A673 (cell line): ENCODE measurements at regions not wholly inside any gene's neighbourhood (a gene's known extent, or its start where the extent isn't known, plus 50 kb on each side); places are given as distances from the start of the nearest gene placed in this dataset.

Experiments used
- BruUV-seq: library from RNA; stranded (reverse); fragments of 400-500 nt; replicated peaks from 2 replicates; lab custom pipeline; 2021; lab: Mats Ljungman, UMichigan
- CTCF ChIA-PET: fragments of 300-600 bp; sonication (Branson Sonifier 250); formaldehyde crosslinking; loops from one replicate; lab custom pipeline; 2022; ENCODE audit warnings: antibody characterized with exemption; lab: Charles Lee
- POLR2A ChIA-PET: fragments of 300-600 bp; sonication (Branson Sonifier 250); formaldehyde crosslinking; loops from one replicate; lab custom pipeline; 2022; ENCODE audit warnings: antibody characterized with exemption; ENCODE audit not compliant: low non-redundant PET; lab: Charles Lee
- DNase-seq: peaks from one replicate; pipeline ENCODE4 v3.0.0-alpha.2; 2015; ENCODE audit warnings: low spot score
- H3K27ac ChIP-seq: fragments of 200-600 bp; sonication (generic); 2 replicates; pipeline ENCODE4 v1.5.1; 2016; ENCODE audit warnings: mixed run types, low read depth, mild to moderate bottlenecking, mixed read lengths, antibody characterized with exemption, low read length; ENCODE audit not compliant: poor library complexity, severe bottlenecking
- H3K27me3 ChIP-seq: fragments of 200-600 bp; sonication (generic); replicated peaks from 2 replicates; pipeline ENCODE4 v1.6.1; 2017; ENCODE audit warnings: mixed run types, low read depth, mild to moderate bottlenecking, mixed read lengths, antibody characterized with exemption, low read length; ENCODE audit not compliant: insufficient read depth, poor library complexity
- H3K36me3 ChIP-seq: fragments of 200-600 bp; sonication (generic); 2 replicates; pipeline ENCODE4 v1.6.1; 2016; ENCODE audit warnings: mixed run types, mild to moderate bottlenecking, mixed read lengths, antibody characterized with exemption, low read length; ENCODE audit not compliant: insufficient read depth, poor library complexity, severe bottlenecking
- H3K4me1 ChIP-seq: fragments of 200-600 bp; sonication (generic); 2 replicates; pipeline ENCODE4 v1.6.1; 2017; ENCODE audit warnings: mixed run types, mild to moderate bottlenecking, mixed read lengths, antibody characterized with exemption, low read length; ENCODE audit not compliant: insufficient read depth, poor library complexity, severe bottlenecking
- H3K4me3 ChIP-seq: fragments of 200-600 bp; sonication (generic); 2 replicates; pipeline ENCODE4 v1.5.1; 2016; ENCODE audit warnings: low read depth, mixed run types, mild to moderate bottlenecking, mixed read lengths, low read length; ENCODE audit not compliant: poor library complexity, severe bottlenecking
- H3K9me3 ChIP-seq: fragments of 200-600 bp; sonication (generic); 2 replicates; pipeline ENCODE4 v1.6.1; 2016; ENCODE audit warnings: mixed run types, low read depth, mild to moderate bottlenecking, mixed read lengths, antibody characterized with exemption, low read length; ENCODE audit not compliant: poor library complexity, severe bottlenecking
- EZH2 ChIP-seq: fragments of 200-600 bp; sonication (generic); IDR thresholded peaks from 2 replicates; pipeline ENCODE4 v1.6.1; 2017; ENCODE audit warnings: borderline replicate concordance, low read depth, mild to moderate bottlenecking, mixed read lengths, antibody characterized with exemption, low read length; ENCODE audit not compliant: poor library complexity, severe bottlenecking
- intact Hi-C: fragments of 100-400 bp; cut with micrococcal nuclease; formaldehyde crosslinking; loops from one replicate; pipeline ENCODE4 v1.10.0; 2022; ENCODE audit not compliant: unreplicated experiment
- TF ChIP-seq, protein P1 (sequence below): fragments of 300-800, 200-600 bp; sonication (generic); conservative IDR thresholded peaks from 2 replicates; pipeline ENCODE4 v1.5.1; 2017; ENCODE audit warnings: low read depth, mild to moderate bottlenecking, antibody characterized with exemption, low read length, moderate library complexity, mixed read lengths

DNA sequence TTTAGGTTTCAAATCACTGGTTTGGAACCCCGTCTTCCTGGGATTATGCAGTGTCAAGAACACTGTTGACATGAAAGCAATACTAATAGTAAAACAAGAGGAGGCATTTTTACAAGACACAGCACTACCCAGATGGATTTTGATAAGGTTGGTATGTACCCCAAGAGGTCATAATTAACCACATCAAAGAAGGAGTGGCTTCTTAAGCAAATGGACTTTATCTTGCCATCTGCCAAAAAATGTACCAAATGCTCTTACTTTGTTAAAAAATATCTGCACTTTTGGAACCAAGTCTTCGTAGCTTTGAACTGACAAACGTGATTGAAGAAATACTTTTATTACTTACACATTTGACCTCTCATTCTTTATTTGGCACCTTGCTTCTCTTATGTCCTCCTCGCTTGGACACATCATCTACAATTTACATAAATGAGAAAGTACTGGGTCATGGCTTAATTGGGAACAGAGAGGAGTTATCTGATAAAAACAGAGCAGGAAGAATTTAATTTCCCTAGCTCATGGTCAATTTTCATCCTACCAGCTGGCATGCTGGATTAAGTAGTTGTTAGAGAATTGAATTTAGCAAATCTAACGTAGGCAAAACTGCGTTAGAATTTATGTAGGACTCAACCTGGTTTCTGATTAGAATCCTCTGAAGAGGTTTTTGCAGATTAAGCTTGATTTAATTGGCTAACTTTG, 54.5 kb upstream of the PRICKLE1 start:
- Histone ChIP-seq H3K9me3 (no peaks in the 10 kb centered on the region), H3K36me3 (no peaks in the 10 kb centered on the region), H3K27me3 (no peaks in the 10 kb centered on the region), H3K4me1 (no peaks in the 10 kb centered on the region), H3K27ac (no peak overlapping the region), H3K4me3 (no peak overlapping the region)
- no peak for DNase-seq
- ChIA-PET CTCF (no interaction called here), POLR2A (no interaction called here)
- TF ChIP-seq, protein P1, sequence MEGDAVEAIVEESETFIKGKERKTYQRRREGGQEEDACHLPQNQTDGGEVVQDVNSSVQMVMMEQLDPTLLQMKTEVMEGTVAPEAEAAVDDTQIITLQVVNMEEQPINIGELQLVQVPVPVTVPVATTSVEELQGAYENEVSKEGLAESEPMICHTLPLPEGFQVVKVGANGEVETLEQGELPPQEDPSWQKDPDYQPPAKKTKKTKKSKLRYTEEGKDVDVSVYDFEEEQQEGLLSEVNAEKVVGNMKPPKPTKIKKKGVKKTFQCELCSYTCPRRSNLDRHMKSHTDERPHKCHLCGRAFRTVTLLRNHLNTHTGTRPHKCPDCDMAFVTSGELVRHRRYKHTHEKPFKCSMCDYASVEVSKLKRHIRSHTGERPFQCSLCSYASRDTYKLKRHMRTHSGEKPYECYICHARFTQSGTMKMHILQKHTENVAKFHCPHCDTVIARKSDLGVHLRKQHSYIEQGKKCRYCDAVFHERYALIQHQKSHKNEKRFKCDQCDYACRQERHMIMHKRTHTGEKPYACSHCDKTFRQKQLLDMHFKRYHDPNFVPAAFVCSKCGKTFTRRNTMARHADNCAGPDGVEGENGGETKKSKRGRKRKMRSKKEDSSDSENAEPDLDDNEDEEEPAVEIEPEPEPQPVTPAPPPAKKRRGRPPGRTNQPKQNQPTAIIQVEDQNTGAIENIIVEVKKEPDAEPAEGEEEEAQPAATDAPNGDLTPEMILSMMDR: no peak
- TF ChIP-seq EZH2: no peak
- intact Hi-C loops: no loop called here
- no TSS peak for BruUV-seq

DNA sequence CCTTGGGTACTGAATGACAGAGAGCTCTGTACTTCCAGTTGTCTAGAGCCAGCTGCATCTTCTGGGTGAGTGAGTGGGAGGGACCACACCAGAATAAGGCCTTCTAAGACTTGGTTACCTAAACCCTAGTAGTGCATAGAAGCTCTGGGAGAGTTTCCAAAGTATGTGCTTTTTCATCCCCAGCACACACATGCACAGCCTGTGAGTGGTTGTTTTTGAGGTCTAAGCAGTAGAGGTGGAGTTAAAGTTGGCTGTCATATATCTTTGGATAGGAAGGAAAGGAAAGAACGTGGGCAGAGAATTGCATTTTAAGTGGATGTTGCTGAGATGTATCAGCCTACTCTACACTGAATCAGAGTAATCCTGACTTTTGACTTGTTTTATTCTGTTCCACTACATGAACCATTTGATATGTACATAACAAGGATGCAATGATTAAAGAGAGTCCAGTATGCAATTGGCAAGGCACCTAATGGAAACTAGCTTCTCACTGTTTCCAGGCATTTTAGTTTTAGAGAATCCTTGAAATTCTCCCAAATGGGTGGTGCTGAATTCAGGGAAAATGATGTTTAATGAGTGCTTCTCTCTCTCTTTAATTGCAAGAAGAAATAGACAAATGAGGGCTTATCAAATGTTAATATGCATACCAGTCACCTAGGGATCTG, 51.8 kb upstream of the PRICKLE1 start:
- ChIA-PET POLR2A (interaction anchor here (0.5 kb wide), 1 partner anchor 228 kb away, joined by 3 read pairs; no protein-coding TSS in a partner anchor), CTCF (no interaction called here)
- TF ChIP-seq, protein P1: no peak
- TF ChIP-seq EZH2: no peak
- Histone ChIP-seq H3K4me3 (no peak overlapping the region), H3K27me3 (no peaks in the 10 kb centered on the region), H3K27ac (no peak overlapping the region), H3K9me3 (no peaks in the 10 kb centered on the region), H3K36me3 (no peaks in the 10 kb centered on the region), H3K4me1 (no peaks in the 10 kb centered on the region)
- no TSS peak for BruUV-seq
- intact Hi-C loops: no loop called here
- no peak for DNase-seq

DNA sequence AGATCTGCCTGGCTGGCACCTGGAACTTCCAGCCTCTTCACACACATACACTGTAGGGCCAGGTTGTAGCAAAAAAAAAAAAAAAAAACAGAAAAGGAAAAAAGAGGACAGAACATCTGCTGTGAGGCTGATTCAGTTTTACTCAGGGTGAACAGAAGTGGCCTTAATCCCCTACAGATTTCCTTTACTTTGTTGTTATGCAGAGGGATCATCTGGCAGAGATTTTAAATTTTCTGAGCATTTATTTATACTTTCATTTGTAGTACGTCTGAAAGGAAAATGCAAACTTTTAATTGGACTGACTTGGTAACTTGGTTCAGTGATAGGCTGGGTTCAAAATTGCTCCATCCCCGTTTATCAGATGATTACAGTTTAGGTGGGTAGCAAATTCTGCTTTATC, 50.8 kb upstream of the PRICKLE1 start:
- Histone ChIP-seq H3K4me3 (no peak overlapping the region), H3K27ac (no peak overlapping the region), H3K9me3 (no peaks in the 10 kb centered on the region), H3K36me3 (no peaks in the 10 kb centered on the region), H3K27me3 (no peaks in the 10 kb centered on the region), H3K4me1 (no peaks in the 10 kb centered on the region)
- no peak for DNase-seq
- intact Hi-C loops: no loop called here
- TF ChIP-seq, protein P1: no peak
- TF ChIP-seq EZH2: no peak
- ChIA-PET POLR2A (no interaction called here), CTCF (no interaction called here)
- no TSS peak for BruUV-seq
